ENCODE measurements at regions not wholly inside any gene's neighbourhood (a gene's known extent, or its start where the extent isn't known, plus 50 kb on each side); places are given as distances from the start of the nearest gene placed in this dataset.

DNA sequence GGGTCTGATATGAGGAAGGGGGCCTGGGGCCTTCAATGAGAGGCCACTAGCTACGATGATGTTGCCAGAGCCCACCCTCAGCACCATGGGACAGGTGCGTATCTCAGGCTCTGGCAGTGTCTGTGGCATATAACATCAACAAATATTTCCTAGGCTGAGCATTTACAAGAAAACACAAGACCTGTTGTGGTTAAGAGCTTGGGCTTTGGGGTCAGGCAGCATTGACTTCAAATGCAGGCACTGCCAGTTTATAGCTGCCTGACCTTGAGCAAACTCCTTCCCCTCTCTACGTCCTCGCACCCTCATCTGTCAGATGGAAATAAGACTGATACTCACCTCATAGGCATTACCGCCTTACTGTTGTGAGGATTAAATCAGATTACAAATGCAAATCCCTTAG is 156.0 kb downstream of the KATNAL1 start:
- H3K9ac ChIP-seq (ENCODE audit: low read length) = no peak overlapping the region
- no peaks in the 10 kb centered on the region for H3K27me3 ChIP-seq (ENCODE audit: control insufficient read depth, insufficient read depth, low read length)
- no peak overlapping the region for H3K27ac ChIP-seq (ENCODE audit: low read depth, low read length)
- no peaks in the 10 kb centered on the region for H3K36me3 ChIP-seq (ENCODE audit: control insufficient read depth, insufficient read depth, low read length)
- no peaks in the 10 kb centered on the region for H3K4me1 ChIP-seq (ENCODE audit: control insufficient read depth, insufficient read depth, low read length)
- no peak overlapping the region for H3K4me3 ChIP-seq (ENCODE audit: low read length)

DNA sequence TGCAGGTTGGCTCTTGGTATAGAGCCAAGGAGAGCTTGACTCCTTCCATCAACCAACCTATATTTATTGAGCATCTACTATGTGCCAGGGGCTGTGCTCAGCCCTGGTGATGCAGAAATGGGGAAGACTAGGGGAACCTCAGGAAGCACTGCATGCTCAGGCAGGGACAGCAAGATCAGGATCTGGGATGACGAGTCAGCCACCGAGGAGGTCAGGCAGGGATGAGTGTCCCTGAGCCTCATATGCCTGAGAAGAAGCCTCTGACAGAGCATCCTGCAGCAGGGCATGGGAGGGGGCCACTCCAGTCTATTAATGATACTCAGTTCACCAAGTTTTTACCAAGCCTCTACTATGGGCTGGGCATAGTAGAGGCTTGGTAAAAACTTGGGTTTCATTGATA is 158.1 kb downstream of the KATNAL1 start:
- Histone ChIP-seq H3K36me3 (ENCODE audit: control insufficient read depth, insufficient read depth, low read length) (no peaks in the 10 kb centered on the region), H3K4me3 (ENCODE audit: low read length) (no peak overlapping the region), H3K9ac (ENCODE audit: low read length) (no peak overlapping the region), H3K4me1 (ENCODE audit: control insufficient read depth, insufficient read depth, low read length) (no peaks in the 10 kb centered on the region), H3K27ac (ENCODE audit: low read depth, low read length) (no peak overlapping the region), H3K27me3 (ENCODE audit: control insufficient read depth, insufficient read depth, low read length) (no peaks in the 10 kb centered on the region)

DNA sequence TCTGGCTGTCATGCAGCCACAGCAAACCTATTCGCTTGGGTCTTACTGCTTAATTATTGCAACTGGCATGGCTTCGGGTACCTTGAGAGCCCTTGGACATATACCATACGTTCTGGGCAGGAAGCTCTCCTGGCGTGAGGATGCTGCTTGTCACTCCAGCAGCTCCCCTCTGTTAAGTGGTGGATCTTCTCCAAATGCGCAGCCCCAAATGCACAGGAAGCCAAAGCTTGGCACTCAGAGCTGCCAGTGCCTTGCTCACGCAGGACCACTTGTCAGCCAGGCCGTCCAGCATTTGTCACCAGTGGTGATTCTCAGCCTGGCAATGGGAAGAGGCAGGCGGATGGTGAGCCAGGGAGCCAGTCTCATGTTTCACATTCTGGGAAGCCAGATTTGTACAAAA is 158.6 kb downstream of the KATNAL1 start:
- Histone ChIP-seq H3K4me3 (ENCODE audit: low read length) (no peak overlapping the region), H3K9ac (ENCODE audit: low read length) (no peak overlapping the region), H3K36me3 (ENCODE audit: control insufficient read depth, insufficient read depth, low read length) (no peaks in the 10 kb centered on the region), H3K27me3 (ENCODE audit: control insufficient read depth, insufficient read depth, low read length) (no peaks in the 10 kb centered on the region), H3K4me1 (ENCODE audit: control insufficient read depth, insufficient read depth, low read length) (no peaks in the 10 kb centered on the region), H3K27ac (ENCODE audit: low read depth, low read length) (no peak overlapping the region)

DNA sequence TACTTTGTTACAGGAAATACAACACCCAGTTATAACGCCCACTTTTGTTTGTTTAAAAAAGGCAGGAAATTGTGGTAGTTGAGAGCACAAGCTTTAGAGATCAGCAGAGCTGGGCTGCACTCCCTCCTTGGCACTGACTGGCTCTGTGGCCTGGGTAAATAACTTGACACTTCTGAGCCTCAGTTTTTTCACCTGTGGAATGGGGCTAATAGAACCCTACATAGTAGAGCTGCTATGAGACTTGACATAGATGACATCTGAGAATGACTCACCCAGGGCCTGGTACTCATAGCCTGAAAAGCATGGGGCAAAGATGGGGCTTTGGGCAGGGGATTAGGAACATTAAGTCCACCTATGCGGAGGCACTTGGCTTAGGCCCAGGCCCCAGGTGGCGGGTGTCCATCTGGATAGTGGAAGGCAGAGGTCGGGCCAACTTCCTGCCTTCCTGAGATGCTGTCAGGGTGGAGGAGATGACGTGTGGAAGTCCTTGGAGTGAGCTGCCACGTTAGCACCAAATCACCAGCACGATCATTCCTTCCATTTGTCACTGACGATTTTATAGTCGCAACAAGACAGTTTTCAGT is 159.1 kb downstream of the KATNAL1 start:
- Histone ChIP-seq H3K27me3 (ENCODE audit: control insufficient read depth, insufficient read depth, low read length) (no peaks in the 10 kb centered on the region), H3K36me3 (ENCODE audit: control insufficient read depth, insufficient read depth, low read length) (no peaks in the 10 kb centered on the region), H3K27ac (ENCODE audit: low read depth, low read length) (no peak overlapping the region), H3K4me1 (ENCODE audit: control insufficient read depth, insufficient read depth, low read length) (peaks cover under 1% of the 10 kb centered on the region), H3K4me3 (ENCODE audit: low read length) (no peak overlapping the region), H3K9ac (ENCODE audit: low read length) (no peak overlapping the region)

DNA sequence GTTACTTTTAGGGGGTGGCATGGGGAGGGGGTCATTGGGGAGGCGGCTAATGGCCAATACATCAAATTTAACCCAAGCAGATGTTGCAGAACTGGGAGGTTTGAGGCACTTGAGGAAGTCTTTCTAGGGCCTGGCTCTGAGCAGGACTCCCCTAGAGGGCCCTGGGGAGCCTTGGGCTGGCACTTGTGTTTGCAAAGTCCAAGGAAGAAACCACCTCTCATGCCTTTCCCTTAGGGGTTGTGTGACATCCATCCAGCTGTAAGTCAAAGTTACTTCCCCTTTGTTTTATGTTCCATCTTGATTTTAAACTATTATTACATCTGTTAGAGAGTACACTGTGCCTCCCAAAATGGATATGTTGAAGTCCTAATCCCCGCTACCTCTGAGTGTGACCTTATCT is 159.9 kb downstream of the KATNAL1 start:
- H3K4me1 ChIP-seq (ENCODE audit: control insufficient read depth, insufficient read depth, low read length) = peaks cover 7% of the 10 kb centered on the region
- H3K27me3 ChIP-seq (ENCODE audit: control insufficient read depth, insufficient read depth, low read length) = no peaks in the 10 kb centered on the region
- no peak overlapping the region for H3K9ac ChIP-seq (ENCODE audit: low read length)
- H3K36me3 ChIP-seq (ENCODE audit: control insufficient read depth, insufficient read depth, low read length) = no peaks in the 10 kb centered on the region
- H3K27ac ChIP-seq (ENCODE audit: low read depth, low read length) = no peak overlapping the region
- H3K4me3 ChIP-seq (ENCODE audit: low read length) = no peak overlapping the region

DNA sequence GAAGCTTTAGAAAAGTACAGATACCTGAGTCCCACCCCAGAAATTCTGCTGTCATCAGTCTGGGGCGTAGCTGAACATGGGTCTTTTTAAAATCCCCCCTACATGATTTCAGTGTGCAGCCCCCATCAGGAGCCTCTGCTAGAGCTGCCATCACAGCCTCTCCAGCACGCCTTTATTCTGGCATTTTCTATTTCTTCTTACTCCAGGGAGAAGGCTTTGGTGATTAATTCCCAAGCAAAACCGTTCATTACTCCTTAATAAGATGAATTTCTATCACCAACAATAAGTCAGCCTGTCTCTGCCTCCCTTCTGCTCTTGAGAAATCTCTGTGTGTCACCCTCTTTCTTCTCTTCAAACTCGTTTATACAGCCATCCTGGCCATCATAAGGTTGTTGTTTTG is 160.3 kb downstream of the KATNAL1 start:
- Histone ChIP-seq H3K36me3 (ENCODE audit: control insufficient read depth, insufficient read depth, low read length) (no peaks in the 10 kb centered on the region), H3K9ac (ENCODE audit: low read length) (no peak overlapping the region), H3K27me3 (ENCODE audit: control insufficient read depth, insufficient read depth, low read length) (no peaks in the 10 kb centered on the region), H3K4me1 (ENCODE audit: control insufficient read depth, insufficient read depth, low read length) (peaks cover 8% of the 10 kb centered on the region), H3K27ac (ENCODE audit: low read depth, low read length) (no peak overlapping the region), H3K4me3 (ENCODE audit: low read length) (no peak overlapping the region)

DNA sequence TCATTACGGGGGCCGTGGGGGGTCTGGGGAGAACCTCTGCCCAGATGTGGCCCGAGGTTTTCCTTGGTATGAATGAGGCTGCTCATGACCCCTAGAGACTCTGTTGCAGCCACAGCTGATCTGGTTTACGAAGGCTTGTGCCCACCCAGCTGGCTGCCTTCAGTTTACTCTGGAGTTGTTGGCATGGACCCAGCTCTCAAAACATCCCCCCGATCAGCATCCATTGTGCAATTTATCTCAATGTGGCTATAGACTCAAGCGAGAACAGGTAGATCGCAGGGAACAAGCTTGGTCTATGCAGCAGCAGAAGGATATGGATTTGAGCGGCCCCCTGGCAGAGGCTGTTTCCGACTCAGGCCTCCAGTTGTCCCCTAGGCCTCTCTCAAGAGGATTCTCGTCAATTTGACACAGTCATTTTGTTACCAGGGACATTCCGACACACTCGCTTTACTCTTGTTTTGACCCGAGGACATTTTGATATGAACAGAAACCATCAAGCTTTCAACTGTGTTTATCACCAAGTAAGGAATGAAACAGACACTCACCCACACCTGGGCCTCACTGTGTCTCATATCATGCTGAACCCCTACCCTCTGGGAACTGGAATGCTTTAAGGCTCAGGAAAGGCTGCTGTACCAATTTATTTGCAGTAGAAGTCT is 161.5 kb downstream of the KATNAL1 start:
- no peak overlapping the region for H3K9ac ChIP-seq (ENCODE audit: low read length)
- peaks cover 8% of the 10 kb centered on the region for H3K4me1 ChIP-seq (ENCODE audit: control insufficient read depth, insufficient read depth, low read length)
- no peak overlapping the region for H3K27ac ChIP-seq (ENCODE audit: low read depth, low read length)
- no peaks in the 10 kb centered on the region for H3K27me3 ChIP-seq (ENCODE audit: control insufficient read depth, insufficient read depth, low read length)
- no peaks in the 10 kb centered on the region for H3K36me3 ChIP-seq (ENCODE audit: control insufficient read depth, insufficient read depth, low read length)
- no peak overlapping the region for H3K4me3 ChIP-seq (ENCODE audit: low read length)

DNA sequence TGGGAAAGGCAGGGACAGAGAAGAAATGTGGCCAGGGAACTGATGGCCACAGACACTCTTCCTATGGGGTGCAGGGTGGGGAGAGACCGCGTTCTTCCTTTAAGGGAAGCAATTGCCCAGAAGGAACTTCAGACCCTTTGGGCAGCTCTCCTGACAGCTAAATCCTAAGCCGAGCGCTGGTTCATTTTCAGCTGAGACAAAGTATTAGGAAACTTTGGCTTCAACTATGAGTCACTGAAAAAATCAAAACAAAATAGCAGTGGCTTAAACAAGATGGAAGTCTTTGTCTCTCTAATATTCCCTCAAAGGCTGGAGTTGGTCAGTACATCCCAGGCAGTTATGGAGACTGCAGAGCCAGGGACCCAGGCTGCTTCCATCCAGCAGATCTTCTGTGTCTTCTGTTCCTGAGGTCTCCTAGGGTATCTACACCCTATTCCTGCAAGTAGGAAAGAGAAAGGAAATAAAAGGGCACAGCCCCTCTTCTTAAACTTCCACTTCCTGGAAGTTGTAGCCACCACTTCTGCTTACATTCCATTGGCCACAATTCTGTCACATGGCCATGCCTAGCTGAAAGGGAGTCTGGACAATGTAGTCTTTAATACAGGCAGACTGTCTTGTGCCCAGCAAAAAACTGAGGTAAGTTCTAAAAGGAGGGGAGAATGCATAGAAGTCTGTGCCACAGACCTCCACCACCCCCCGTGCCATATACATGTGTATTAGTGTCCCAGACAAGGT is 163.5 kb downstream of the KATNAL1 start:
- Histone ChIP-seq H3K9ac (ENCODE audit: low read length) (no peak overlapping the region), H3K4me1 (ENCODE audit: control insufficient read depth, insufficient read depth, low read length) (peaks cover 8% of the 10 kb centered on the region), H3K27me3 (ENCODE audit: control insufficient read depth, insufficient read depth, low read length) (no peaks in the 10 kb centered on the region), H3K27ac (ENCODE audit: low read depth, low read length) (no peak overlapping the region), H3K4me3 (ENCODE audit: low read length) (no peak overlapping the region), H3K36me3 (ENCODE audit: control insufficient read depth, insufficient read depth, low read length) (no peaks in the 10 kb centered on the region)

DNA sequence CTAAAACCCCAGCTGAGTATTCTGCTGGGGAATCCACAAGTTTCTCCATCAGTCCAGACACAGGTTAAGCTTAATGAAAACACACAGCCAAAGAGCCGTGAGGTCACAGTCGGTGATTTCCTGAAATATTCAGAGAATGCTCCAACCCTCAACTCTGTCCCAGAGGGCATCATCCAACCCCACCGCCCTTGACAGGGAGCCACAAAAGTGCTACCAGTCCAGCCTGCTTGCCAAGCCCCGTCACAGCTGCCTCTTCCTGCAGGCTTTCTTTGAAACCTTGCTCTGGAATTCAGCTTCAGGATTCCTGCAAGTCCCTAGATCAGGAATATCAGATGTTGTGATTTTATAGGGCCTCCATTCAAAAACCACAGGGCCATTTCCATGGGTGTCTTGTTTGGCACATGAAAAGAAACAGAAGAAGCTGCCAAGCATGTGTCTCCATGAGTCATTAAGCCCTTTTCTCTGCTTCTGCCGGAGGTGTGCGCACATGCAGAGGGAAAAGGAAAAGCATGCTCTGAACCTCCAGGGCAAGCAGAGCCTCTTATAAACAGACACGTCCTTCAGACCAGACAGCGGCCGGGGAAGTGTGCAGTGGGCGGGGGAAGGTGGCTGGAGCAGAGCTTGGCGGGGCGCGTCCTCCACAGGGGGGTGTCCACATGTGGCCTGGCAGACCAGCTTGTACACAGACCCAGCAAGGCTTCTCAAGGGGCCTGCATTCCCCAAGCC is 164.7 kb downstream of the KATNAL1 start:
- Histone ChIP-seq H3K27ac (ENCODE audit: low read depth, low read length) (peak overlapping the region; percentile 59), H3K27me3 (ENCODE audit: control insufficient read depth, insufficient read depth, low read length) (no peaks in the 10 kb centered on the region), H3K4me3 (ENCODE audit: low read length) (no peak overlapping the region), H3K36me3 (ENCODE audit: control insufficient read depth, insufficient read depth, low read length) (no peaks in the 10 kb centered on the region), H3K4me1 (ENCODE audit: control insufficient read depth, insufficient read depth, low read length) (peaks cover 8% of the 10 kb centered on the region), H3K9ac (ENCODE audit: low read length) (no peak overlapping the region)

DNA sequence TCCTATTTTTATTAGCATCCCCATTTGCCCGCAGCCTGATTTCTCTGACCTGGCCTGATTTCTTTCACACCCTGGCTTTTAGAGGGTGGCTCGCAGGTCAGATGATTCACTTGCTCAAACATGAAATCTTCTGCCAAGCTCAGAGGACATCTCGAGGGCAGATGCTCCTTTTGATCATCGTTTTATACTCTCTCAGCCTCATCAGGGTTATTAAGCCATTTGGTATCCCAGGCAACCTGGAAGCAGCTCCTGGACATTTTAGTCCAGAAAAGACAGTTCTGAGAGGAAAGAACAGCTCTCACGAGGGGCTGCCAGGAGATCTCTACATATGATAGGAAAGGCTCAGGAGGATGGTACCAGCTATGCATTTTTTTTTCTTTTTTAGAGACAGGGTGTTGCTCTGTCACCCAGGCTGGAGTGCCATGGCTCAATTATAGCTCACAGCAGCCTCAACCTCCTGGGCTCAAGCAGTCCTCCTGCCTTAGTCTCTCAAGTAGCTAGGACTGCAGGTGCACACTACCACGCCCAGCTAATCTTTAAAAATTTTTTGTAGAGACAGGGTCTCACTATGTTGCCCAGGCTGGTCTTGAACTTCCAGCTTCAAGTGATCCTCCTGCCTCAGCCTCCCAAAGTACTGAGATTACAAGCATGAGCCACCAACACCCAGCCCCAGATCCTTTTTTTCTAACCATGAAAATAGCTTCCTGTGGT is 165.4 kb downstream of the KATNAL1 start:
- H3K4me1 ChIP-seq (ENCODE audit: control insufficient read depth, insufficient read depth, low read length) = peaks cover 8% of the 10 kb centered on the region
- no peaks in the 10 kb centered on the region for H3K36me3 ChIP-seq (ENCODE audit: control insufficient read depth, insufficient read depth, low read length)
- H3K9ac ChIP-seq (ENCODE audit: low read length) = no peak overlapping the region
- H3K27ac ChIP-seq (ENCODE audit: low read depth, low read length) = peak overlapping the region; percentile 36
- H3K4me3 ChIP-seq (ENCODE audit: low read length) = no peak overlapping the region
- H3K27me3 ChIP-seq (ENCODE audit: control insufficient read depth, insufficient read depth, low read length) = no peaks in the 10 kb centered on the region

DNA sequence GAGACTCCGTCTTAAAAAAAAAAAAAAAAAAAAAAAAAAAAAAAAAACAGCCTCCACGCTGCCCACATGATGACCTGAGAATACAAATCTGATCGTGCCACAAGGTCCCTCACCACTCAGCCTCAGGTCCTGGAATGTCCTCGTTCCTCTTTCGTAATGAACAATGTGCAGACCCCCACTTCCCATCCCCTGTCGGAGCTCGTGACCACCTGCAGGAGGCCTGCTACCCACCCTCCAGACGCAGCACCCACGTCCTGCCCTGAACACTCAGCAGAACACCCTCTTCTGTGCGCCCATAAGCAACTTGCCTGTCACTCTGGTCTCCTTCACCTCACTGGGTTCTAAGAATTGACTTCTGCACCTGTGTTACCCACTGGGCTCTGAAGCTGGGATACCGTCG is 166.4 kb downstream of the KATNAL1 start:
- Histone ChIP-seq H3K36me3 (ENCODE audit: control insufficient read depth, insufficient read depth, low read length) (no peaks in the 10 kb centered on the region), H3K27ac (ENCODE audit: low read depth, low read length) (no peak overlapping the region), H3K9ac (ENCODE audit: low read length) (no peak overlapping the region), H3K4me1 (ENCODE audit: control insufficient read depth, insufficient read depth, low read length) (peaks cover 8% of the 10 kb centered on the region), H3K4me3 (ENCODE audit: low read length) (no peak overlapping the region), H3K27me3 (ENCODE audit: control insufficient read depth, insufficient read depth, low read length) (no peaks in the 10 kb centered on the region)

DNA sequence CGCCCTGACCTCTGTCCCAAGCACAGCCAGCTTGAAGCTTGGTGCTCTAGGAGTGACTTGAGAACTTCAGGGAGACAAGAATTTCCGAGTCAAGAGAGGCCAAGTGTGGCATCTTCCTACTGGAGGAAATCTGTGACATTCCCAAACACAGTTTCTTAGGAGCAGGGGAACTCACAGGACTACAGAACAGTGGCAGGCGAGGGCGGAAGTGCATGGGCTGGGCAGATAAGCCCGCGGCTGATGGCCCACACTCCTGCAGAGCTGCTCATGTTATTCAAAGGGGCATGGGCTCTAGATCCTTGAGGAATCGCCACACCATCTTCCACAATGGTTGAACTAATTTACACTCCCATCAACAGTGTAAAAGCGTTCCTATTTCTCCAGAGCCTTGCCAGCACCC is 168.8 kb downstream of the KATNAL1 start:
- Histone ChIP-seq H3K36me3 (ENCODE audit: control insufficient read depth, insufficient read depth, low read length) (no peaks in the 10 kb centered on the region), H3K9ac (ENCODE audit: low read length) (no peak overlapping the region), H3K4me1 (ENCODE audit: control insufficient read depth, insufficient read depth, low read length) (peaks cover 10% of the 10 kb centered on the region), H3K4me3 (ENCODE audit: low read length) (no peak overlapping the region), H3K27me3 (ENCODE audit: control insufficient read depth, insufficient read depth, low read length) (no peaks in the 10 kb centered on the region), H3K27ac (ENCODE audit: low read depth, low read length) (no peak overlapping the region)

Data from rectal smooth muscle tissue (tissue), 1 donor.